A549 (cell line): ENCODE measurements at regions not wholly inside any gene's neighbourhood (a gene's known extent, or its start where the extent isn't known, plus 50 kb on each side); places are given as distances from the start of the nearest gene placed in this dataset.

Experiments
- ATAC-seq, 2 experiments: fragments of 200-7000 bp in 1 of 2; fragments of >200 bp in 1 of 2; cut with Nextera tagmentation in 1 of 2; cut with Tn5 transposase in 1 of 2; 3 replicates each; pipeline versions ENCODE4 v1.8.0 to v1.9.1; 2018 to 2020; ENCODE audit warnings: mild to moderate bottlenecking in 1 of 2, moderate library complexity in 1 of 2
- CTCF ChIA-PET: fragments of 300-600 bp; sonication (Branson Sonifier 250); formaldehyde crosslinking; extraction: SDS; loops from one replicate; lab custom pipeline; 2021; ENCODE audit warnings: antibody characterized with exemption, inconsistent platforms; lab: Yijun Ruan, JAX
- POLR2A ChIA-PET: fragments of 350-600 bp; formaldehyde crosslinking; extraction: SDS; loops from one replicate; lab custom pipeline; 2021; ENCODE audit warnings: antibody characterized with exemption, inconsistent platforms; lab: Yijun Ruan, JAX
- DNase-seq, 2 experiments: peaks; one replicate each; pipeline versions ENCODE4 v3.0.0 to v3.0.0-alpha.2; 2011 to 2016; ENCODE audit warnings: low read depth in 1 of 2, low spot score in 1 of 2
- FAIRE-seq: peaks from 2 replicates; lab custom pipeline; 2011; peaks lifted over from hg19 to GRCh38; lab: Jason Lieb, UNC
- H3K27ac ChIP-seq, 2 experiments: fragments of >200 bp; sonication (Bioruptor Twin); formaldehyde crosslinking; 3 replicates each; pipeline ENCODE4 v1.5.1; 2016 to 2017
- H3K4me1 ChIP-seq: fragments of >200 bp; sonication (Bioruptor Twin); formaldehyde crosslinking; 3 replicates; pipeline ENCODE4 v1.6.1; 2016
- H3K4me2 ChIP-seq: fragments of >200 bp; sonication (Bioruptor Twin); formaldehyde crosslinking; 3 replicates; pipeline ENCODE4 v1.6.1; 2016
- H3K4me3 ChIP-seq: fragments of >200 bp; sonication (Bioruptor Twin); formaldehyde crosslinking; 3 replicates; pipeline ENCODE4 v1.5.1; 2016
- H3K9me3 ChIP-seq: fragments of >200 bp; sonication (Bioruptor Twin); formaldehyde crosslinking; 3 replicates; pipeline ENCODE4 v1.6.1; 2016
- BCL3 ChIP-seq: fragments of >200 bp; sonication (Bioruptor Twin); formaldehyde crosslinking; IDR thresholded peaks from 3 replicates; pipeline ENCODE4 v1.6.1; 2016
- BHLHE40 ChIP-seq: IDR thresholded peaks from 2 replicates; pipeline ENCODE4 v1.6.1; 2012; ENCODE audit warnings: low read depth, low read length, inconsistent platforms
- CBX2 ChIP-seq: fragments of 200-600 bp; sonication (generic); IDR thresholded peaks from 2 replicates; pipeline ENCODE4 v1.6.1; 2016; ENCODE audit warnings: low read depth, mild to moderate bottlenecking, borderline replicate concordance
- CBX8 ChIP-seq: fragments of 200-600 bp; sonication (generic); IDR thresholded peaks from 2 replicates; pipeline ENCODE4 v1.6.1; 2016
- CEBPB ChIP-seq, 2 experiments: fragments of >200 bp in 1 of 2; sonication (Bioruptor Twin) in 1 of 2; formaldehyde crosslinking in 1 of 2; IDR thresholded peaks; 2 replicates each; pipeline ENCODE4 v1.6.1; 2012 to 2016
- CHD4 ChIP-seq: fragments of 200-600 bp; sonication (generic); IDR thresholded peaks from 2 replicates; pipeline ENCODE4 v1.6.1; 2016; ENCODE audit warnings: antibody characterized with exemption, mild to moderate bottlenecking, borderline replicate concordance
- E2F6 ChIP-seq: IDR thresholded peaks from 2 replicates; pipeline ENCODE4 v1.6.1; 2012; ENCODE audit warnings: low read depth, borderline replicate concordance
- ELK1 ChIP-seq: fragments of 150-350 bp; IDR thresholded peaks from 2 replicates; pipeline ENCODE4 v1.6.1; 2014; ENCODE audit warnings: low read depth, mild to moderate bottlenecking, low read length
- EP300 ChIP-seq, 2 experiments: fragments of >200 bp; sonication (Bioruptor Twin); formaldehyde crosslinking; IDR thresholded peaks; 2 replicates in 1 of 2; 3 replicates in 1 of 2; pipeline ENCODE4 v1.6.1; 2016 to 2017
- FOSB ChIP-seq: fragments of 250-450 bp; sonication (Bioruptor Pico); IDR thresholded peaks from 2 replicates; pipeline ENCODE4 v1.5.0; 2020; ENCODE audit warnings: mild to moderate bottlenecking, moderate library complexity
- FOXS1 ChIP-seq: fragments of 250-450 bp; sonication (Bioruptor Pico); IDR thresholded peaks from 2 replicates; pipeline ENCODE4 v1.5.0; 2020; ENCODE audit warnings: mild to moderate bottlenecking, moderate library complexity
- HEYL ChIP-seq: fragments of 250-450 bp; sonication (Bioruptor Pico); IDR thresholded peaks from 2 replicates; pipeline ENCODE4 v1.8.0; 2021; ENCODE audit warnings: mild to moderate bottlenecking, moderate library complexity
- HOXB13 ChIP-seq: fragments of 250-450 bp; sonication (Bioruptor Pico); IDR thresholded peaks from 2 replicates; pipeline ENCODE4 v1.5.0; 2020; ENCODE audit warnings: low read depth, mild to moderate bottlenecking, moderate library complexity
- HOXB5 ChIP-seq: fragments of 250-450 bp; sonication (Bioruptor Pico); IDR thresholded peaks from 2 replicates; pipeline ENCODE4 v1.5.0; 2020; ENCODE audit warnings: mild to moderate bottlenecking, moderate library complexity
- JUNB ChIP-seq: fragments of >200 bp; sonication (Bioruptor Twin); formaldehyde crosslinking; IDR thresholded peaks from 2 replicates; pipeline ENCODE4 v1.6.1; 2016
- KDM5A ChIP-seq: fragments of 200-600 bp; sonication (generic); IDR thresholded peaks from 2 replicates; pipeline ENCODE4 v1.6.1; 2016; ENCODE audit warnings: antibody characterized with exemption, mild to moderate bottlenecking
- MAFK ChIP-seq: fragments of 450-650 bp; IDR thresholded peaks from 2 replicates; pipeline ENCODE4 v1.6.1; 2014; ENCODE audit not compliant: partially characterized antibody
- MYC ChIP-seq: IDR thresholded peaks from 2 replicates; pipeline ENCODE4 v1.6.1; 2012; ENCODE audit warnings: mild to moderate bottlenecking, inconsistent platforms, low read length, improper control_type of control experiment, borderline replicate concordance
- NFE2L2 ChIP-seq: fragments of 150-350 bp; conservative IDR thresholded peaks from 2 replicates; pipeline ENCODE4 v1.6.1; 2014; ENCODE audit warnings: low read length
- PBX3 ChIP-seq: IDR thresholded peaks from 2 replicates; pipeline ENCODE4 v1.6.1; 2012
- POLR2AphosphoS2 ChIP-seq: conservative IDR thresholded peaks from 2 replicates; pipeline ENCODE4 v1.6.1; 2012; ENCODE audit warnings: low read length, improper control_type of control experiment, inconsistent platforms
- RFX5 ChIP-seq: fragments of 450-650 bp; IDR thresholded peaks from 2 replicates; pipeline ENCODE4 v1.7.1; 2014; ENCODE audit warnings: antibody characterized with exemption, mild to moderate bottlenecking, moderate library complexity
- SREBF2 ChIP-seq: fragments of 450-650 bp; IDR thresholded peaks from 2 replicates; pipeline ENCODE4 v1.6.1; 2014; ENCODE audit warnings: mild to moderate bottlenecking, moderate library complexity
- ZSCAN20 ChIP-seq: fragments of 250-450 bp; sonication (Bioruptor Pico); IDR thresholded peaks from 2 replicates; pipeline ENCODE4 v1.8.0; 2022; ENCODE audit warnings: mild to moderate bottlenecking, moderate library complexity
- WGBS: methylation state at CpG from one replicate; pipeline ENCODE4 v1.1.6; 2017; ENCODE audit errors: missing lambda C conversion rate; 5-methylcytosine and 5-hydroxymethylcytosine counted together

- Histone ChIP-seq H3K9me3 (peaks cover 28% of the 10 kb centered on the region), H3K4me2 (no peak overlapping the region), H3K4me1 (no peaks in the 10 kb centered on the region), H3K4me3 (no peak overlapping the region), H3K27ac (no peak overlapping the region)
- CTCF ChIA-PET, result no interaction called here
- FAIRE-seq, result no peak
- DNase-seq, result no peak
- WGBS, result 19% methylated on average over 2 of the region's 2 CpGs
- no peak for TF ChIP-seq HEYL (CRISPR knock-in tag)
- TF ChIP-seq RFX5, result no peak
- no peak for ATAC-seq
- POLR2A ChIA-PET, result no interaction called here
These were observed 181.5 kb upstream of the DIO3 start for GRCh38 chr14:101379842-101380241.

- FAIRE-seq (no peak), ATAC-seq (no peak), DNase-seq (no peak)
- H3K9me3 ChIP-seq, result peaks cover 31% of the 10 kb centered on the region
- POLR2A ChIA-PET, result no interaction called here
- CTCF ChIA-PET, result no interaction called here
- TF ChIP-seq FOXS1 (CRISPR knock-in tag), result no peak
- no peak for TF ChIP-seq PBX3
- no peak for TF ChIP-seq JUNB
- 83% methylated on average over 3 of the region's 3 CpGs for WGBS
- no peak overlapping the region for H3K4me3 ChIP-seq
- H3K4me1 ChIP-seq, result no peaks in the 10 kb centered on the region
- H3K4me2 ChIP-seq, result no peak overlapping the region
- no peak overlapping the region for H3K27ac ChIP-seq
These were observed 180.8 kb upstream of the DIO3 start for GRCh38 chr14:101380512-101380911.

GRCh38 chr14:101380940-101381339 lies 180.4 kb upstream of the DIO3 start:
- CTCF ChIA-PET, result no interaction called here
- Histone ChIP-seq H3K4me2 (no peak overlapping the region), H3K9me3 (peaks cover 31% of the 10 kb centered on the region), H3K4me1 (no peaks in the 10 kb centered on the region), H3K27ac (no peak overlapping the region), H3K4me3 (no peak overlapping the region)
- POLR2A ChIA-PET, result no interaction called here
- no peak for ATAC-seq
- DNase-seq, result no peak
- FAIRE-seq, result no peak
- TF ChIP-seq BCL3 (no peak), CEBPB (IDR thresholded peaks at IDR 0.05) (no peak), CBX2 (no peak), ELK1 (no peak), RFX5 (no peak), MAFK (no peak), KDM5A (no peak), ZSCAN20 (CRISPR knock-in tag) (no peak), HOXB13 (CRISPR knock-in tag) (no peak)

- no peak for DNase-seq
- Histone ChIP-seq H3K4me3 (no peak overlapping the region), H3K27ac (no peak overlapping the region), H3K4me1 (no peaks in the 10 kb centered on the region), H3K9me3 (peaks cover 31% of the 10 kb centered on the region), H3K4me2 (no peak overlapping the region)
- ChIA-PET POLR2A (no interaction called here), CTCF (no interaction called here)
- WGBS, result 21% methylated on average over 2 of the region's 2 CpGs
- no peak for ATAC-seq
- no peak for FAIRE-seq
- TF ChIP-seq HOXB5 (CRISPR knock-in tag) (no peak), BHLHE40 (no peak), ELK1 (no peak), EP300 (IDR thresholded peaks at IDR 0.05) (no peak), CBX8 (no peak), SREBF2 (no peak), NFE2L2 (no peak), CBX2 (no peak), FOXS1 (CRISPR knock-in tag) (no peak), FOSB (CRISPR knock-in tag) (no peak), CHD4 (no peak), KDM5A (no peak), E2F6 (no peak), HOXB13 (CRISPR knock-in tag) (no peak), POLR2AphosphoS2 (no peak), BCL3 (no peak), MYC (no peak)
These were observed 177.5 kb upstream of the DIO3 start for GRCh38 chr14:101383737-101384338.
